ENCODE measurements at regions not wholly inside any gene's neighbourhood (a gene's known extent, or its start where the extent isn't known, plus 50 kb on each side); places are given as distances from the start of the nearest gene placed in this dataset.

DNA sequence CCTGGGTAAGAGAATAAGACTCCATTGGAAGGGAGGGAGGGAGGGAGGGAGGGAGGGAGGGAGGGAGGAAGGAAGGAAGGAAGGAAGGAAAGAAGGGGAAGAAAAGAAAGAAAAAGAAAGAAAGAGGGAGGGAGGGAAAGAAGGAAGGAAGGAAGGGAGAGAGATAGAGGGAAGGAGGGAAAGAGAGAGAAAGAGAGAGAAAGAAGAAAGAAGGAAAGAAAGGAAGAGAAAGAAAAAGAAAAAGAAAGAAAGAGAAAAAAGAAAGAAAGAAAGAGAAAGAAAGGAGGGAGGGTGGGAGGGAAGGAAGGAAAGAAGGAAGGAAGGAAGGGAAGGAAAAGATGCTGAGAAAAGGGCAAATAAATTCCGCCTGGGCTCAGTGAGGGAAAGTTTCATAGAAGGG is 74.7 kb upstream of the IFNAR2 start:
- no peak for DNase-seq

DNA sequence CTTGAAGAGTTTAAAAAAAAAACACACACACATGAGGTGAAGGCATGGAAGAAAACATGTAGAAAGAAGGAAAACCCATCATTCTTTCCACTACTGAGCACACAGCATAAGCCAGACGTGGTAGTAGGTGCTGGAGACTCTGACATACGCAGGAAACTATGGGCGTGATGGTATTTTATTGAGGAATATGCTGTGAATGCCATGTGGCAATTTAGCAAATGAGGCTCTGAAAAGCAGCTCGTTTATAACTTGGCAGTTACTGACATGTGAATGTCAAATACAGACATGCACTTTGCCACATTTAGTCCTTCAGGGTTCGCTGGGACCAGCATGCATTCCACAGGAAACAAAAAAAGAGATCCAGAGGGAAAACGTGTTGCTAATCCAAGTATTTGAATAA is 74.3 kb upstream of the IFNAR2 start:
- DNase-seq, result no peak

DNA sequence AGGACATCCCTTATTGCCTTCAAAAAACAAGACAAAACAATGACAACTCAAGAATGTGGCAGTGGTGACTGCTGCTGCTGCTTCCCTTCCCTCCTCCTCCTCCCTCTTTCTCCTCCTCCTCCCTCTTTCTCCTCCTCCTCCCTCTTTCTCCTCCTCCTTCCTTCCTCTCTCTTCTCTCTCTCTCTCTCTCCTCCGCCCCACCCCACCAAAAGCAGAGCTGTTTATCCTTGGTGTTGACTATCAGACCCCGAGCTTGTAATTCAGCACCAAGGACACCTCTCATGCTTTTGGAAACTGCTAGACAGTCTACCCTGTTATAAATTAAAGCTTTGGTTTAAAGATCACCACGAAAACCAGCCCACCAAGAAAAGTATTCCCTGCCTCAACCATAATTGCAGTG is 72.4 kb upstream of the IFNAR2 start:
- DNase-seq, result no peak

DNA sequence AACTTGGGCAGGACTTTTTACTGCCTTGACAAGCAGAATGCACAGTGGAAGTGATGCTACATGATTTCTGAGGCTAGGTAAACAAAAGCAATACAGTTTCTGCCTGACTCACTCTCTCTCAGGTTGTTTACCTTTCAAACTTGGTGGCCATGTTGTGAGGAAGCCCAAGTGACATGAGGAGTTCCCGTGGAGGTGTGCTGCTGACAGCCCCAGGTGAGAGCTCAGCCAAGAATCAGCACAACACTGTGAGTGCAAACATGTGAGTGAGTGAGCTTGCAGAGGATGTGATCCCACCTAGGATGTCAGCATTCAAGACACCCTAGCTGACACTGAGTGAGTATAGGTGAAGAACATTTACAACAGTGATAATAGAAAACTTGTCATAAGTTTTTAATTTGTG is 71.1 kb upstream of the IFNAR2 start:
- no peak for DNase-seq

DNA sequence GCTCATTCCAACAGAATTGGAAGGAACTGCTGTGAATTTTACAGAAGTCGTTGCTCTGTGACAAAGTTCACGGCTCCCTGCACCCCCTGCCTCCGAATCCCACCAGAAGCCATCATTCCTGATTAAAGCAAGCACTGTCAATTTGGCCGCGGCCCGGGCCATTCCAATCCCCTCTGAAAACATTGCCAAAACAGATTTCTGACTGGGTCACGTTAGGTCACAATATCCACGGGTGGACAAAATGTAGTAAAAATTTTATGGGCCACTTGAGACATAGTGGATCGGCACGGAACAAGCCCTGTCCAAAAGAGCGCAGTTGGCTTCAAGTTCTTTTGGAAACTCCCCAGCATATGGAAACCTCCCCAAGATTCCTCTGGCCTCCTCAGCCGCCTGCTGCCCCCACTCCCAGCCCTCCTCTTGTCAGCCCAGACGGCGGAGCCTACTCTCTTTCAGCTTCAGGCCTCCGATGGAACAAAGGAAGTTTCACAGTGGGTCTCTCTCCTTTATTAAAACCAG is 67.2 kb upstream of the IFNAR2 start:
- no peak for DNase-seq

- no peak for DNase-seq
These were observed 60.9 kb upstream of the IFNAR2 start for GRCh38 chr21:33168886-33169285.

DNA sequence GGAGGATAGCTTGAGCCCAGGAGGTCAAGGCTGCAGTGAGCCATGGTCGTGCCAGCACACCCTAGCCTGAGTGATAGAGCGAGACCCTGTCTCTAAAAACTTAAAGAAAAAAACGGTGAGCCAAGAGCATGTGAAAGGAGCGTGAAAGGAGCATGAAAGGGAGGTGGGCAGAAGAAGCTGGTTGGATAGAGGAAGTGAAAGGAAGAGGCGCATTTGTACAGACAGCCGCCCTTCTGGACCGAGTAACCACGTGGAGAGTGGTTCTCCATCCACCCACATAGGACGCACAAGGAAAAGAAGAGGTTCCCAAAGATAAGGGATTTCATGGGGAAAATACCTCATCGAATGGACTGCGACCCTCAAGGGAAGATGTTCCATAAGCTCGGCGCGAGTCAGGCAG is 60.4 kb upstream of the IFNAR2 start:
- no peak for DNase-seq

DNA sequence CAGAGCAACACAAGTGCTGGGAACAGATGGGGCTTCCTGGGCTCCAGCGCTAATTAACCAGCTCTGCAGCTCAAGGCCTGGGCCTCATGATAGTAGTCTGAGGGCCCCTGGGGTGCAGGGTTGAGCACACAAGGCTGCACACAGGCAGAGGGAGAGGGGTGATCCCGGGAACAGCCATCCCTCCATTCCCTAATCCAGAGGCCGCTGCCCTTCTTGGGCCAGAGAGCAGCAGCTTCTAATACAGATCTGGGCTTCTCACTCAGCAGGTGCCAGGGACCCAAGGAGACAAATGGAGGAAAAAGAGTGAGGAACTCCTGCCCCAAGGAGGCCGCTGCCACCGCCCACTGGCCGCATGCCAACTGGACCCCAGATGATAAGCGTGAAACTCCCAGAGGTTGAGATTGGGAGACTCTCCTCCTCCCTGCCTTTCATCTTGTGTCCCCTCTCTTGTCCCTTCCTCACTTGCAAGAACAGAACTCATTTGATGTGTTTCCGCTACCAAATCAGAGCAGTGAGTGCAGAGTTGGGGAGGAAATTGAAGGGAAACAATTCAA is 58.0 kb upstream of the IFNAR2 start:
- no peak for DNase-seq

- DNase-seq, result no peak
These were observed 55.0 kb upstream of the IFNAR2 start for GRCh38 chr21:33174756-33175155.

Measured in amygdala (tissue), 56 donors.